NCI-H1092 (cell line): ENCODE measurements at regions not wholly inside any gene's neighbourhood (a gene's known extent, or its start where the extent isn't known, plus 50 kb on each side); places are given as distances from the start of the nearest gene placed in this dataset.

Source experiments
- DNase-seq: peaks from one replicate; lab custom pipeline; 2025; lab: John Stamatoyannopoulos, UW

GRCh38 chrX:125003746-125004446 is 315.8 kb upstream of the TEX13C start:
- no peak for DNase-seq

GRCh38 chrX:125004799-125005198 is 314.9 kb upstream of the TEX13C start:
- no peak for DNase-seq

- no peak for DNase-seq
These were observed 313.8 kb upstream of the TEX13C start for GRCh38 chrX:125005863-125006262.

GRCh38 chrX:125006704-125007103 is 313.0 kb upstream of the TEX13C start:
- DNase-seq: no peak

- DNase-seq: no peak
These were observed 307.1 kb upstream of the TEX13C start for GRCh38 chrX:125012585-125012984.

- no peak for DNase-seq
These were observed 290.5 kb upstream of the TEX13C start for GRCh38 chrX:125029131-125029530.
